Medulla oblongata (tissue), 1 donor: ENCODE measurements at regions not wholly inside any gene's neighbourhood (a gene's known extent, or its start where the extent isn't known, plus 50 kb on each side); places are given as distances from the start of the nearest gene placed in this dataset.
"Not testable (repeated sequence)": the region's sequence is repeated elsewhere in the genome, so short reads cannot be mapped to it uniquely, and the experiment has no call there.

Experiments used
- DNase-seq: peaks from one replicate; pipeline ENCODE4 v3.0.0-alpha.2; 2015; ENCODE audit errors: extremely low spot score

DNA sequence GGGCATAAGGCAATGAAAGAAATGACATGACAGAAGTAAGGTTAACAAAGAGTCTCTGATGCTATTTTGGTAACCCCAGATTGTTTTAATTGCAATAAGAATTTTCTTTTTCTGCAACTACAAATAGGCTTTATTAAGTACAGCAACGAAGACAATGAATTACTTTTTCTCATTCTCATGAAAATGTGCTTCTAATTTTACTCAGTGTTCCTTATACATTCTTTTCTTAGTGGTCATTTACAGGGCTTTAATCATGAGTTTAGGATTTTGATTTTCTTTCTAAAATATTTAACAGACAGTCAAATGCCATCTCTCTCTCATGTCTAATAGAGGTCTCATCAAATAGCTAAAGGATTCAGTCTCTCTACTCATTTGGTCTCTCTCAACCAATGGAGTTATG is 452.1 kb downstream of the RAP2B start:
- no peak for DNase-seq

DNA sequence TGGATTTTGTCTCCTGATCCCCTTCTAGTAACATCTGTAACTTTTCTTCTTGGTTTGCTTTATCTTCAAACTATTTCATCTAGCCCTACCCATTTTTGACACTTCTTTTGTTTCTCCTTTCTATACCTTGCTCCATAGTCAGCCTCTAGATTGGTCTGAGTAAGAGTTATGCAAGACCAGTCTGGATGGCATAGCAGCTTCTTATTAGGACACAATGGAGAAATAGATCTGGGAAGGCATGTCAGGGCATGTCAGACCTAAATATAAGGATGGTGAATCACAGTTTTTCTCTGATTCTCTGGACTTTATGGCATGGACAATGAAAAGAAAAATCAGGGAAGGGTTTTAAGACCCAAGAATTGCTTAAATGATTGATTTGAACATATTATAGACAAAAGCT is 452.5 kb downstream of the RAP2B start:
- no peak for DNase-seq

DNA sequence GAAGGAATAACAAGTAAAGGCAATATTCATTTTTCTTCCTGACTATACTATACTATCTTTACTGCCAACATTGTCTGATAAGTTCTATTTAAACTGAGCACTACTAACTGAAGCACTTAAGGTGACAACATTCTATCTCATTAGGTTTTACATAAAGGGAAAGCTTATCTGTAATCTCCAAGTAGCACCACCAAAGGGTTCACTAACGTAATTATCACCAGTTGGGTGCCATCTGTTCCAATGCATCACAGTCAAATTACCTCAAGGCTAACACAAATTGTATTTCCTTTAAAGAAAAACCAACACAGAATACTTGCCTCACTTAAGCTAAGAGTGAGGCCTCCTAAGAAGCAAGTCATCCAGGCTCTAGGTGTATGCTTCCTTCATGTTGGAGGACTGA is 453.8 kb downstream of the RAP2B start:
- no peak for DNase-seq

DNA sequence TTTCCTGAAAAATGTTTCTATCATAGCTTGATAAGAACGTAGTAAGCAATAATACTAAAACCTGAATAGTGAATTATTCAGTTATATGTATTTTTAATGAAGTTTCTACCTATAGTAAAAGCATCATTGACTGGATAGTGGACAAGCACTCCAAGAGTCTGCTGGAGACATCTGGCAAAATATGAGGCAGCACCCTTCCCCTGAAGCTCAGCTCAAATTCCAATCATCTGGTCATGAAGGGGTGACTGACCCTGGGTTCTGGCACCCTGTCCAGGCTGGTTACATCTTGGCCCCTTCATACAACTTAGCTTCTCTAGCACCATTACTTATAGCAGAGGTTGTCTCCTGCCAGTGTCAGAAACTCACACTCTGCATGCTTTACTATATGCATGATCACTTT is 455.4 kb downstream of the RAP2B start:
- DNase-seq, result no peak

DNA sequence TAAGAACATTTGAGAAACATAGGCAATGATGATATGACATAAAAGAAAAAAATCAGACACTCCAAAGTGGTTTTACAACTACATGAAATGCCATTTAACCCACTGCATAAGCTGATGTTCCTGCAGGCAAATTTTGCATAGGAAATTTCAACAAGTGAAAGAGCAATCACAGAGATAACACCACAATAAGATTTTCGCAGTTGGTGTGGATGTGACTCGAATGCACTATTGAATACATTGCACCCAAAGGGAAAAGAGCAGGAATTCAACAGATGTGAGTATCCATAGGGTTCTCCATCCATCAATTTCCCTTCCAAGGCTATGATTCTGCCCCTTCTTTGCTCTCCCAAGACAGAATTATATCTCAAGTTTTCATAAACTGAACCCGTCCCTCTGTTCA is 456.1 kb downstream of the RAP2B start:
- DNase-seq, result no peak

DNA sequence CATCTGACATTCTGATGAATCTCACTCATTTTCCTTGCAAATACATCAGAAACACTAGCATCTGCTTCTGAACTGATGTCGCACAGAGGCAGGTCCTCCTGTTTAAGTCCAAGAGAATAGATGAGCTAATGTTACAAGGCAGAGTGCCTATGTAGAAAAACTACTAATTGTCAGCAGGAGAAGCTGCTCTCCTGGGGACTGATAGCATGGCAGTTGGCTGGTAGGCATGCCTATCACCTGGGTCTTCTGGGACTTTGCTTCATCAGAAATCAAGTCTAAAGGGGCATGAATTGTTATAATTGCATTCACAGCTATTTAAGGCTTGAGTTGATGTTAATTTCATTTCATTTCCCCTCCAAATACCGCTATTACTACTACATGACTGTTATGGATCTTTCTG is 457.2 kb downstream of the RAP2B start:
- DNase-seq, result no peak

DNA sequence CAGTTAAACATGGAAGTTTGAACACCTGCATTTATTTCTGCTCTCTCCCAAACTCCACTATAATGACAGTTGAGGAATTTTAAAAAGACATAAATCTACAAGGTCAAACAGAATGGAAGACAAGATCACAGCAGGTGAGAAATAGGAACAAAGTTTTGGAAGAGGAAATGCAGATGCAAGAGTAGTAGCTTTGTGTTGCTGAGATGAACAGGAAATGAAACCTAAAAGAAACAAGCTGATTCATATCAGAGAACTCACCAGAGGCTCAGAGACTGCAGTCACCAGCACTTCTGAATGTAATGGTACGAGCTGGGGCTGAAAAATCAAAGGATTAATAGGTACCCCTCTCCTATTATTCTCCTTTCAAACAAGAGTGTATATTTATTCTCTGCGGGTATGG is 459.9 kb downstream of the RAP2B start:
- DNase-seq, result peak; percentile 21

DNA sequence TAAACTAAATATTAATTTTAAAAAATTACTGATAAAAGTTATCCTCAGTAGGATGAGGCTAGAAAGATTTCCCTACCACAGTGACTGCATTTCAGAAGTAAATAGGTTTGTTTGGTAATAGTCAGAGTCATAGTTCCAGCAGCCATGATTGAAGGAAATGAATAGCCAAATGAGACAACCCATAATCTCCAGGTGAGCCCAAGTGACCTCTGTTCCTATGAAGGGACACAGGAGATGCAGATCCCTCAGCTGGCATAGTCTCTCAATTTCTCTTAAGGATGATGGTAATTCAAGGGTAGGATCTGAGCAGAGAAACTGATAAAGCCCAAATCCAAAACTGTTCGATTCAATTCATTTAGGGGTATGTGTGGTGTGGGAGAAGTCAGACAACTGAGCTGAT is 461.8 kb downstream of the RAP2B start:
- DNase-seq, result no peak

DNA sequence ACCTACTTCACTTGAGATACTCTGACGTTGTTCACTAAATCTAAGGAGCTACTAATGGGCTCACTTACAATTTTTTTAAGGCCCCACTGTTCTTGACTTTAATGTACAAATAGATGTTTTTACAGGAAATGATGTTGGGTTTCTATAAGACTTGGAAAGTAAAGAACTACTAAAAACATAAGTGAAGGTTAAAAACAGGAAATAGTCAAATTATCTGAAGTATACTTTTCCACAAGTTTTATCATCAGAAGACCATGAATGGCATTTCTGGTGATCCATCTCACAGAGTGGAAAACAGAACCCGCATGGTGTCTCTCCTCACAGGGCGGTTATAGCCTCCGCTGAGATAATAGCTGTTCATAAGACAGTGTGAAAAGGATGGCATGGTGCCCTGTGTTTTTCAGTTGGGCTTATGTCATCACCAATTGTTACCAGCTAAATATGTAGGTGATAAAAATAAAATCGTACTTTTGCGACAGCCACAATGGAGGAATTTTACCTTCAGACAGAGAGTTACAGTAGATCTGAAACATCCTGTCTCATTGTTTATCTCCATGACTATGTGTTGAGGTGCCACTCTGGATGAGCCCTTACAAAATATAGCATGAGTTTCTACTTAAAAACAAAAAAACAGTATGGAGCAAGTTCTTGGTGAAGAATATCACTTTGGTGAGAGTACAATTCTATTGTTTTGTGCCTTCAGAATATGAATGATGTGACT is 462.4 kb downstream of the RAP2B start:
- DNase-seq, result no peak

DNA sequence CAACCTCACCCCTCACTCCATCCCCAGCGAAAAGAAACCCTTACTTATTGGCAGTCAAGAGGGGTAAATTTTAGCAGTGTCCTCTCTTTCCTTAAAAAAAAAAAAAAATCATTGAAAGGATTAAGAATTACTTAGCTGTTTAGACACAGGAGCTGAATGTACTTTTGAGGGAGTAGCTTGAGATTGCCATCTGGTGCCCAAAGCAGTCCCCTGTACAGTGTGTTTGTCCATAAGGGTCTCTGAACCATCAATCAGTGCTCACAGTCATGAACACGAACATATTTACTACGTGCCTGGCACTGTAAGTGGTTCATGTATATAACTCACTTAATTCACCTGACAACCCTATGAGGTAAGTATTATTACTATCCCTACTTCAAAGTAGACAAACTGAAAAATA is 463.5 kb downstream of the RAP2B start:
- no peak for DNase-seq

DNA sequence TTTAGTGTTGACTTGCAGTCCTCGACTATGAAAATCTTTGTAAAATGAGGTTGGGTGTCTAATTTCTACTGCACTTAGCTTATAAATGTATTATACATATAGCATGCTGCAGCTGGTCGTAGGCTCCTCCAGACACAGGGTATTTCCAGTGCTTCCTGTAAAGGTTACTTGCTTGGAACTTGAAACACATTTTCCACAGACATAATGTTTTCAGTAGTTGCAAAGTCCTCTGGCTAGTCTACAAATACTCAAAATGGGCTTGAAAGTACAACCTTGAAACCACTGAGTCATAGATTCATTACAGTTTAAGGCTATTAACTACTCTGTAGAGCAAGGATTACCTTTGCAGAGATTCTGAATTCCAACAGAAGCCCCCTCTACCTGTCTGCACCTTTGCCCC is 464.1 kb downstream of the RAP2B start:
- DNase-seq, result no peak

DNA sequence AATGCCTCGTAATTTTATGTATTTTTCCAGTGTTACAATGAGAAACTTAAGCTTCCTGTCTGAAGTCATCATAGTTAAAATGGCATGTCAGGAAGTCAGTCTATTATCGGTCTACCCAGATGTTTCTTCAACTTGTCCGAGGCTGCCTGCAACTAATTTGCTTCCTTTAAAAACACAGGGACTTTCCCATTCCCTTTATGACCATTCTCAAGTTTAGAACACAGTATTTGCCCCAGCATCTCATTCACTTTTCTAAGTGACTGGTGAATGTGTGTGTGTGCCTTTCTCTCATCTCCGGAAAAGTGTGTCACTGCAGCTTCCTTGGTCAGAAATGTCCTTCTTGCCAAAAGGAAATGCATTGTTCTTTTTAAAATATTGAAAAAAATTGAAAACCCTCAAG is 466.6 kb downstream of the RAP2B start:
- DNase-seq, result no peak

DNA sequence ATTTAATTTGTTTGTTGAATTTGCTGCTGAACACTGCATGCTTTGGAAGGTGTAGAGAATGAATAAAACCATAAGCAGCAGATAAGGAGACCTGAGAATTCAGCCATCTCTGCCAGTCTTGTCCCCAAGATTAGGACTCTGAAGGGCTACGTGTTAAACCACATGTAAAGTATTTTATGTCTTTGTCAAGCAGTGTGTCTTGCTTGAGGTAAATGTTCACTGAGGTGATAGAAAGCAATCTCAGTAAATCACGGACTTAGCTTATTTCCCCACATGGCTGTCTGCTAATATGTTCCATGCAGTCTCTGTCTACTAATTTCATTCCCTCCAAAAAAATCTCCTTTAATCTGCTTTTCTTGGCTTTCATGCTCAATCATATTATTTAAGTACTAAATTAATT is 467.1 kb downstream of the RAP2B start:
- no peak for DNase-seq

DNA sequence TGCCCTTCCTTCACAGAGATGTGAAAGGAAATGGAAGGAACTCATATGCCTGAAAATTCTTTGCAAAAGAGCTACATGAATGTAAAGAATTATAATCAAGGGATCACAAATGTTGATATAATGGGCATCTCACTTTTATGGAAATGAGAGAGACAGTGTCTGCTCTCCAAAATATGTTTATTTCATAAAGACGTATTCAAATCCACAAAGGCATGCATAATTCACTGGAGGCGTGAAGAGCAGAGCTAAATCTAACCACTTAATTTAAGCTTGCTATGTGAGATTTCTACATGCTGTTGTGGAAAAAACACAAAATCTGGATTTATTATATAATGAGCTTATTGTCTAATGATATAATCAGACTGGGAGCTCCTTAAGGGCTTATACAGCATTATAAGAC is 469.1 kb downstream of the RAP2B start:
- DNase-seq, result no peak

DNA sequence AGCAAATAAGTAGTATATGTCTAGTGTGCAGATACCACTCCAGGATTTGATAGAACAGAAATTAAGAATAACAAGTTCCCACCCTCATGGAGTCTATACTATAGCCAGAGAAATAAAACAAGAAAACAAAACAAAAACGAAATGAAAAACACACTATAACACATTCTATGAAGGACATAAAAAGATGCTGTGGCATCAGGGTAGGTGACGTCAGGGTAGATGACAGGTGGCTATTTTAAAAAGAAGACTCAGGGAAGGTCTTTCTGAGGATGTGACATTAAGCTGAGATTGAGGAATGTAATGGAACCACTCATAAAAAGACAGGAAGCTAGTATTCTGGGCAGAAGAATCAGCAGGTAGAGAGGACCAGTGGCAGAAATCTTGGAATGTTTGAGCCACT is 469.6 kb downstream of the RAP2B start:
- DNase-seq, result no peak

DNA sequence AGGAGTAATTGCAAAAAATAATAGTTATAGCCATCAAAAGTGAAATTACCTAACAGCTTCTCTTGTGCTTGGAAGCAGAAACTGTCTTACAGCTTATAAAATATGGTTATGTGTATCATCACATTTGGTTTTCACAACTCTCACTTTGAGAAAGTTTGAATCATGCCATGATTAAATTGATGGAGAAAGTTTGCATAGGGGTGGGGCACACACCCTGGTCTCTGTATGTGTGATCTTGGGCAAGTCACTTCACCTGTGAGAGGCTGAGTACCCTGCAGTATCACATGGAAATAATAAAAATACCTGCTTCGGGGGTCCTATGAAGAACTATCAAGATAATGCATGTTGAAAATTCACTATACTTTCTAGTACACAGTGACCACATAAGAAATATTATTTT is 471.4 kb downstream of the RAP2B start:
- no peak for DNase-seq

DNA sequence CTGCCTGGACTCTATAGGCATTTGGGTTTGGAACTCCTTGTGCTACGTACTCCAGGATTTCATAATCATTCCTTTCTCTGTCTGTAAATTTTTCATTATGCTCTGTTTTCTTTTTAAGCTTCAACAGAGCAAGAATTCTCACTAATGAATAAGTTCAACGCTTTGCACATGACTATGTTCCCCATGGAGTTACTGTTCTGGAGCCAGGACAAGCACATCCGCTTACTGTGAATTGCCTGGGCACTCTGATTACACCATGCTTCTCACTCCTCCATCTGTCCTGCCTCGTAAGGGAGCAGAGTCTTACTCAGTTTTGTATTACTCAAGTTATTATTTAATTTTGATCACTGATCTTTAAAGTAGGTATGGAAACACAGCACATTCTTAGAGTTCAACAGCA is 472.7 kb downstream of the RAP2B start:
- no peak for DNase-seq

DNA sequence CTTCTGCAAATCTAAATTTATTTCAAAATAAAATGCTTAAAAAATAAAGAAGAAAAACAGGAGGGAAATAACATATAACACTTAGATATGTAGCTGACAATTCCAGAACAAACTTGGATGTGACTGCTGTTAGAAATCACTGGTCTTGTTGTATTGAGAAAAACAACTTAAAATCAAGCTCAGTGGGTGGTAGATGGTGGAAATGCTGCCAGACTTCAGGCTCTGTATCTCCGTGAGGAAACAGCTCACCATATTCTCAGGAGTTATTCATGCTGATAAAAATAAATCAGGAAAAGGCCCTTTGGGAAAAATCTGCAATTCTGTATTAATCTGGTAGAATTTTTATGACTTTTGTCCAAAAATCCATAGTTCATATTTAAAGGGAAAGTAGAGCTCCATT is 477.6 kb downstream of the RAP2B start:
- no peak for DNase-seq

DNA sequence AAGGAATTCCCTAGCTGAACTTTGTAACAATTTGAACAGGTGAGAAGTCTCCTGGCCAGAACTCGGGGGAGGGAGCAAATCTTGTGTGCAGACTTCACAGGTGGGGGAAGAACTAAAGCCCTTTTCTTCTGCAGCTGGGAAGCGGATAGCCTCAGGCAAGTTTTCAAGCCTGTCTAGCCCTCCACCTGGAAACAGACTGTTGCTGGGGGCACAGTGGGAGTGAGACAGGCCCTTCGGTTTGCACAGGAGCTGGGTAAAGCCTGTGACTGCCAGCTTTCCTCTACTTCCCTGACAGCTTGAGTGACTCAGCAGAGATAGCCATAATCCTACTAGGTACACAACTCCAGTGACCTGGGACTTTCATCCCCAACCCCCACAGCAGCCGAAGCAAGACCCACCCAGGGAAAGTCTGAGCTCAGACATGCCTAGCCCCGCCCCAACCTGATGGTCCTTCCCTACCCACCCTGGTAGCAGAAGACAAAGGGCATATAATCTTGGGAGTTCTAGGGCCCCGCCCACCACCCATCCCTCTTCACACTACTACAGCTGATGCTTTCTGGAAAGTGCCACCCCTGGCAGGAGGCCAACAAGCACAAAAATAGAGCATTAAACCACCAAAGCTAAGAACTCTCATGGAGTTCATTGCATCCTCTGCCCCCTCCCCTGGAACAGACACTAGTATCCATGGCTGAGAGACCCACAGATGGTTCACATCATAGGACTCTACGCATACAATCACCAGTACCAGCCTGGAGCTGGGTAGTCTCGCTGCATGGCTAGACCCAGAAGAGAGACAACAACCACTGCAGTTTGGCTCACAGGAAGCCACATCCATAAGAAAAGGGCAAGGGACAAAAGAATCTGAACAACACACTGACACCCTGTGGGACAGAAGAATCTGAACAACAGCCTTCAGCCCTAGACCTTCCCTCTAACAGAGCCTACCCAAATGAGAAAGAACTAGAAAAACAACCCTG is 479.0 kb downstream of the RAP2B start:
- DNase-seq, result no peak

DNA sequence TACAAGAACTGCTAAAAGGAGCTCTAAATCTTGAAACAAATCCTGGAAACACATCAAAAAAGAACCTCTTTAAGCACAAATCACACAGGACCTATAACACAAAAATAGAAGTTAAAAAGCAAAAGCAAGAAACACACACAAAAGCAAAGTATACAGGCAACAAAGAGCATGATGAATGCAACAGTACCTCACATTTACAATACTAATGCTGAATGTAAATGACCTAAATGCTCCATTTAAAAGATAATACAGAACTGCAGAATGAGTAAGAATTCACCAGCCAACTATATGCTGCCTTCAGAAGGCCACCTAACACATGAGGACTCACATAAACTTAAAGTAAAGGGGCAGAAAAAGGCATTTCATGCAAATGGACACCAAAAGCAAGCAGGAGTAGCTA is 478.6 kb upstream of the ARHGEF26 start:
- DNase-seq, result not testable (repeated sequence)

DNA sequence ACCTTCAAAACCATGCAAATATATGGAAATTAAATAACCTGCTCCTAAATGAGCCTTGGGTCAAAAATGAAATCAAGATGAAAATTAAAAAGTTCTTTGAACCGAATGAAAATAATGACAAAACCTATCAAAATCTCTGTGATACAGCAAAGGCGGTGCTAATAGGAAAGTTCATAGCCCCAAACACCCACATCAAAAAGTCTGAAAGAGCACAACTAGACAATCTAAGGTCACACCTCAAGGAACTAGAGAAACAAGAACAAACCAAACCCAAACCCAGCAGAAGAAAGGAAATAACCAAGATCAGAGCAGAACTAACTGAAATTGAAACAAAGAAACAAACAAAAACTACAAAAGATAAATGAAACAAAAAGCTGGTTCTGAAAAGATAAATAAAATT is 477.7 kb upstream of the ARHGEF26 start:
- DNase-seq, result not testable (repeated sequence)

DNA sequence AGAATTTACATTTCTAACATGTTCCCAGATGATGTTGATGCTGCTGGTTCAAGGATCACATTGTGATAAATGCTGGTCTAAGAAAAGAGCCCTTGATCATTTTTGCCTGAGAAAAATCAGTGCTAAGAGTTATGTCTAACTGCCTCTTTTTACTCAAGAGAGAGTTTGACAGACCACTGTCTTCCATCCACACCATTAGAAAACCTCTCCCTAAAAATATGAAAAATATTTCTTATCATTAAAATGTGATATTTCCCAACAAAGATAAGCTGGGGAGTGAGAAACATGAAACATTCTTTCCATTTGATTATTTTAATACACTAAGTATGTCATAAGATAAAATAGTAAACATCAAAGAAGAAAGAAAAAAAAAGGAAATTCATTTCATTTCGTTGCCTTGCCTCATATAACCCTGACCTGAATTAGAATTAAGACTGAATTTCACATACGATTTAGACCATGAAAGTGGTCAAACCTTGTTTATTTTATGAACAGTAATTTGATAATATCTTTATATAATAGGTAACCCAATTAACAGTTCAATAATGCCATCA is 471.8 kb upstream of the ARHGEF26 start:
- no peak for DNase-seq

DNA sequence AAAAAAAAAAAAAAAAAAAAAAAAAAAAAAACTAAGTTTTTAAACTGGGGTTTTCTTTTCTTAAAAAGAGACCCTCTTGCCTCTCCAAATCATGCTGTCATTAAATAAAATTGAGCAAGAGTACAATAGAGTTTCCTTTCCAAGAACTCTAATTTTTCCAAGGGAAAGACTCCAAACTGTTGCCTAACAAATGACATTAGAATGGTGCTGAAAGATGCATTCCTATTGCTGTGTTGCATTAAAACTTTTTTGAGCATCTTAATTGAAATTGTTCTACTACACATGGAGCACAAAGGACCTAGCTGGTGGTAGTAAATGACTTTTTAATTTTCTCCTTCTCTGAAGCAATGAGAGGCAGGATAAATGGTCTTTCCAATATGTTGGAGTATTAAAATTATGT is 469.1 kb upstream of the ARHGEF26 start:
- no peak for DNase-seq
